ENCODE measurements at regions not wholly inside any gene's neighbourhood (a gene's known extent, or its start where the extent isn't known, plus 50 kb on each side); places are given as distances from the start of the nearest gene placed in this dataset.
"Not testable (repeated sequence)": the region's sequence is repeated elsewhere in the genome, so short reads cannot be mapped to it uniquely, and the experiment has no call there.

DNA sequence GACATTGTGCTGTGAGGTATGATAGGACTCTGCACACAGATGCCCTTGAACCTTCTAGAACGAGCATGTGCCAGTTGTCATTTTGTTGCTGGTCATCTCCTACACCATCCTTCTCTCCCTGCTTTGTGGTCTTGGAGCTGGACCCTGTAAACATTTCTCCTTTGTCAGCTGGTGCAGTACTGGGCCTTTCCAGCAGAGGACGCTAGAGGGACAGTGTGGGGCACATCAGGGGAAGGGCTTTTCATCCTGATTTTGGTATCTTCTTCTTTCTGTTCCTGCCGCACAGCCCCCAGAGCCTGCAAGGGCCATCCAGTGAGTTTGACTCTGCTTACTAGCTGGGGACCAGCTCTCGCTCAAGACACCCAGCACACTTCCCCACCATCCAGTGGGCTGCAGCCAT lies 484.6 kb downstream of the AACS start:
- Histone ChIP-seq H3K27me3 (ENCODE audit: insufficient read depth, poor library complexity, severe bottlenecking) (no peaks in the 10 kb centered on the region), H3K4me3 (replicated peaks; ENCODE audit: insufficient read depth, low read length) (no peak overlapping the region), H3K27ac (replicated peaks) (no peak overlapping the region)
- no peak for TF ChIP-seq POLR2AphosphoS5 (IDR thresholded peaks at IDR 0.05; ENCODE audit: low read depth)
- TF ChIP-seq, protein P1, sequence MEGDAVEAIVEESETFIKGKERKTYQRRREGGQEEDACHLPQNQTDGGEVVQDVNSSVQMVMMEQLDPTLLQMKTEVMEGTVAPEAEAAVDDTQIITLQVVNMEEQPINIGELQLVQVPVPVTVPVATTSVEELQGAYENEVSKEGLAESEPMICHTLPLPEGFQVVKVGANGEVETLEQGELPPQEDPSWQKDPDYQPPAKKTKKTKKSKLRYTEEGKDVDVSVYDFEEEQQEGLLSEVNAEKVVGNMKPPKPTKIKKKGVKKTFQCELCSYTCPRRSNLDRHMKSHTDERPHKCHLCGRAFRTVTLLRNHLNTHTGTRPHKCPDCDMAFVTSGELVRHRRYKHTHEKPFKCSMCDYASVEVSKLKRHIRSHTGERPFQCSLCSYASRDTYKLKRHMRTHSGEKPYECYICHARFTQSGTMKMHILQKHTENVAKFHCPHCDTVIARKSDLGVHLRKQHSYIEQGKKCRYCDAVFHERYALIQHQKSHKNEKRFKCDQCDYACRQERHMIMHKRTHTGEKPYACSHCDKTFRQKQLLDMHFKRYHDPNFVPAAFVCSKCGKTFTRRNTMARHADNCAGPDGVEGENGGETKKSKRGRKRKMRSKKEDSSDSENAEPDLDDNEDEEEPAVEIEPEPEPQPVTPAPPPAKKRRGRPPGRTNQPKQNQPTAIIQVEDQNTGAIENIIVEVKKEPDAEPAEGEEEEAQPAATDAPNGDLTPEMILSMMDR (IDR thresholded peaks at IDR 0.05; ENCODE audit: insufficient read depth, low read length): peak; percentile 19
- no peak for DNase-seq (ENCODE audit: low read depth in 1 of 2, low spot score in 1 of 2)

DNA sequence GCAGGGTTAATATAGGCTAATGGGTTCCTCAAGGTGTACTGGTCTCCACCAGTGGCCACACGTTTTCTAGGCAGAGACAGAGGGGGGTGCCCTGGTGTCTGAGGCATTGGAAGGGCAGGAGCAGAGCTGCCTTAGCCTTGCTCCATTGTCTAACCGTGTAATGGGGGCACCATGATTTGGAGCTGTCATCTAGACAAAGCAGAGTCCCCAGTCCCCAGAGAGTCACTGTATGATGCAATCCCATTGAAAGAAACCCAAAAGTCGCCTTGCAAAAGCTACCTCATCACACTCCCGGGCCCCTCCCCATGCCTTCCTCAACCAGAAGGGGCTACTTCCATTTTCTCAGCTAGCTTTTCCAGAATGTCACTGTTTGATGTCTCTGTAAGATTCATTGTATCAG lies 487.1 kb downstream of the AACS start:
- TF ChIP-seq SPI1 (IDR thresholded peaks at IDR 0.05; ENCODE audit: borderline replicate concordance, low read depth) (no peak), POLR2AphosphoS5 (IDR thresholded peaks at IDR 0.05; ENCODE audit: low read depth) (no peak), GABPA (IDR thresholded peaks at IDR 0.05; ENCODE audit: low read depth) (no peak)
- TF ChIP-seq, protein P2, sequence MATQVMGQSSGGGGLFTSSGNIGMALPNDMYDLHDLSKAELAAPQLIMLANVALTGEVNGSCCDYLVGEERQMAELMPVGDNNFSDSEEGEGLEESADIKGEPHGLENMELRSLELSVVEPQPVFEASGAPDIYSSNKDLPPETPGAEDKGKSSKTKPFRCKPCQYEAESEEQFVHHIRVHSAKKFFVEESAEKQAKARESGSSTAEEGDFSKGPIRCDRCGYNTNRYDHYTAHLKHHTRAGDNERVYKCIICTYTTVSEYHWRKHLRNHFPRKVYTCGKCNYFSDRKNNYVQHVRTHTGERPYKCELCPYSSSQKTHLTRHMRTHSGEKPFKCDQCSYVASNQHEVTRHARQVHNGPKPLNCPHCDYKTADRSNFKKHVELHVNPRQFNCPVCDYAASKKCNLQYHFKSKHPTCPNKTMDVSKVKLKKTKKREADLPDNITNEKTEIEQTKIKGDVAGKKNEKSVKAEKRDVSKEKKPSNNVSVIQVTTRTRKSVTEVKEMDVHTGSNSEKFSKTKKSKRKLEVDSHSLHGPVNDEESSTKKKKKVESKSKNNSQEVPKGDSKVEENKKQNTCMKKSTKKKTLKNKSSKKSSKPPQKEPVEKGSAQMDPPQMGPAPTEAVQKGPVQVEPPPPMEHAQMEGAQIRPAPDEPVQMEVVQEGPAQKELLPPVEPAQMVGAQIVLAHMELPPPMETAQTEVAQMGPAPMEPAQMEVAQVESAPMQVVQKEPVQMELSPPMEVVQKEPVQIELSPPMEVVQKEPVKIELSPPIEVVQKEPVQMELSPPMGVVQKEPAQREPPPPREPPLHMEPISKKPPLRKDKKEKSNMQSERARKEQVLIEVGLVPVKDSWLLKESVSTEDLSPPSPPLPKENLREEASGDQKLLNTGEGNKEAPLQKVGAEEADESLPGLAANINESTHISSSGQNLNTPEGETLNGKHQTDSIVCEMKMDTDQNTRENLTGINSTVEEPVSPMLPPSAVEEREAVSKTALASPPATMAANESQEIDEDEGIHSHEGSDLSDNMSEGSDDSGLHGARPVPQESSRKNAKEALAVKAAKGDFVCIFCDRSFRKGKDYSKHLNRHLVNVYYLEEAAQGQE (IDR thresholded peaks at IDR 0.05; ENCODE audit: insufficient replicate concordance, low read depth): no peak
- TF ChIP-seq, protein P1 (IDR thresholded peaks at IDR 0.05; ENCODE audit: insufficient read depth, low read length): no peak
- Histone ChIP-seq H3K27ac (replicated peaks) (no peak overlapping the region), H3K4me3 (replicated peaks; ENCODE audit: insufficient read depth, low read length) (no peak overlapping the region), H3K27me3 (ENCODE audit: insufficient read depth, poor library complexity, severe bottlenecking) (no peaks in the 10 kb centered on the region)
- no peak for DNase-seq (ENCODE audit: low read depth in 1 of 2, low spot score in 1 of 2)

DNA sequence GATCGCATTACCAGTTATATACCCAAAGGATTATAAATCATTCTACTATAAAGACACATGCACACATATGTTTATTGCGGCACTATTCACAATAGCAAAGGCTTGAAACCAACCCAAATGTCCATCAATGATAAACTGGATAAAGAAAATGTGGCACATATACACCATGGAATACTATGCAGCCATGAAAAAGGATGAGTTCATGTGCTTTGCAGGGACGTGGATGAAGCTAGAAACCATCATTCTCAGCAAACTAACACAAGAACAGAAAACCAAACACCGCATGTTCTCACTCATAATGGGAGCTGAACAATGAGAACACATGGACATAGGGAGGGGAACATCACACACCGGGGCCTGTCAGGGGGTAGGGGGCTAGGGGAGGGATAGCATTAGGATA lies 495.8 kb downstream of the AACS start:
- not testable (repeated sequence) for H3K27me3 ChIP-seq (ENCODE audit: insufficient read depth, poor library complexity, severe bottlenecking); H3K4me3 ChIP-seq (replicated peaks; ENCODE audit: insufficient read depth, low read length); H3K27ac ChIP-seq (replicated peaks); DNase-seq (ENCODE audit: low read depth in 1 of 2, low spot score in 1 of 2)

DNA sequence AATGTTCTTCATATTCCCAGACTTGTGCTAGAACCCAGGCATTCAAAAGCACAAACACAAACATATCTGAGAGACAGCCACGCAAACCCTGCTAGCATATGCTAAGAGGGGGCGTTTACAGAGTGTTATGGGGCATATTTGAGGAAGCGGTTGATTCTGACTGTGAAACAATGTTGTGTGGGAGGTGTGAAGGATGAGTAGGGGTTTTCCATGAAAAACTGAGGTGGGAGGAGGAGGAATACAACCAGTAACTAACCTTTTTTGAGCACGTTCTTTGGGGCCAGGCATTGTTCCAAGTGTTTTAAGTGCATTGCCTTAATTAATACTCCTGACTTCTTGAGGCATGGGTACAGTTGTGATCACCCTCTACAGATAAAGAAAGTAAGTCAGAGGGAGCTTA lies 499.5 kb downstream of the AACS start:
- Histone ChIP-seq H3K27ac (replicated peaks) (no peak overlapping the region), H3K4me3 (replicated peaks; ENCODE audit: insufficient read depth, low read length) (no peak overlapping the region), H3K27me3 (ENCODE audit: insufficient read depth, poor library complexity, severe bottlenecking) (no peaks in the 10 kb centered on the region)
- DNase-seq (ENCODE audit: low read depth in 1 of 2, low spot score in 1 of 2): no peak
- TF ChIP-seq, protein P2 (IDR thresholded peaks at IDR 0.05; ENCODE audit: insufficient replicate concordance, low read depth): no peak
- TF ChIP-seq GABPA (IDR thresholded peaks at IDR 0.05; ENCODE audit: low read depth) (no peak), POLR2AphosphoS5 (IDR thresholded peaks at IDR 0.05; ENCODE audit: low read depth) (no peak), SPI1 (IDR thresholded peaks at IDR 0.05; ENCODE audit: borderline replicate concordance, low read depth) (no peak)
- TF ChIP-seq, protein P1 (IDR thresholded peaks at IDR 0.05; ENCODE audit: insufficient read depth, low read length): no peak

All from HL-60 (cell line).